ENCODE measurements at regions not wholly inside any gene's neighbourhood (a gene's known extent, or its start where the extent isn't known, plus 50 kb on each side); places are given as distances from the start of the nearest gene placed in this dataset.

- no peak for TF ChIP-seq CTCF (IDR thresholded peaks at IDR 0.05)
- ATAC-seq (ENCODE audit: low FRiP score): no peak
- DNase-seq (ENCODE audit: low spot score): no peak
These were observed 52.7 kb upstream of the ALK start for GRCh38 chr2:29974086-29974485.

GRCh38 chr2:29977284-29977683 is 55.9 kb upstream of the ALK start:
- no peak for TF ChIP-seq CTCF (IDR thresholded peaks at IDR 0.05)
- ATAC-seq (ENCODE audit: low FRiP score): no peak
- DNase-seq (ENCODE audit: low spot score): no peak

GRCh38 chr2:29981402-29981801 is 60.0 kb upstream of the ALK start:
- no peak for DNase-seq (ENCODE audit: low spot score)
- ATAC-seq (ENCODE audit: low FRiP score): no peak

GRCh38 chr2:29983308-29983707 is 61.9 kb upstream of the ALK start:
- ATAC-seq (ENCODE audit: low FRiP score) (no peak), DNase-seq (ENCODE audit: low spot score) (no peak)
- TF ChIP-seq CTCF (IDR thresholded peaks at IDR 0.05): no peak

More at GRCh38 chr2:29981402-29981801, 60.0 kb upstream of the ALK start:
- TF ChIP-seq CTCF (IDR thresholded peaks at IDR 0.05): no peak

- DNase-seq (ENCODE audit: low spot score) (no peak), ATAC-seq (ENCODE audit: low FRiP score) (no peak)
- TF ChIP-seq CTCF (IDR thresholded peaks at IDR 0.05): no peak
These were observed 65.8 kb upstream of the ALK start for GRCh38 chr2:29987146-29987545.

- ATAC-seq (ENCODE audit: low FRiP score): no peak
- no peak for TF ChIP-seq CTCF (IDR thresholded peaks at IDR 0.05)
These were observed 68.7 kb upstream of the ALK start for GRCh38 chr2:29990129-29990528.

GRCh38 chr2:29991086-29991485 is 69.7 kb upstream of the ALK start:
- TF ChIP-seq CTCF (IDR thresholded peaks at IDR 0.05): no peak
- DNase-seq (ENCODE audit: low spot score) (no peak), ATAC-seq (ENCODE audit: low FRiP score) (no peak)

More at GRCh38 chr2:29990129-29990528, 68.7 kb upstream of the ALK start:
- DNase-seq (ENCODE audit: low spot score): no peak

All from omental fat pad (tissue), 3 donors.